GM12875 (cell line): ENCODE measurements at regions not wholly inside any gene's neighbourhood (a gene's known extent, or its start where the extent isn't known, plus 50 kb on each side); places are given as distances from the start of the nearest gene placed in this dataset.
A peak's percentile ranks its signal among the peaks of the same experiment; 100 is the strongest.
"Not testable (repeated sequence)": the region's sequence is repeated elsewhere in the genome, so short reads cannot be mapped to it uniquely, and the experiment has no call there.

Experiments used
- H3K4me3 ChIP-seq: one replicate; pipeline ENCODE4 v1.5.1; 2011; ENCODE audit warnings: low read depth, low read length, control low read depth
- CTCF ChIP-seq: IDR thresholded peaks from 2 replicates; pipeline ENCODE4 v1.5.1; 2011; ENCODE audit warnings: low read depth, mild to moderate bottlenecking, control low read depth, inconsistent platforms, low read length, moderate library complexity, borderline replicate concordance; ENCODE audit not compliant: insufficient read depth

DNA sequence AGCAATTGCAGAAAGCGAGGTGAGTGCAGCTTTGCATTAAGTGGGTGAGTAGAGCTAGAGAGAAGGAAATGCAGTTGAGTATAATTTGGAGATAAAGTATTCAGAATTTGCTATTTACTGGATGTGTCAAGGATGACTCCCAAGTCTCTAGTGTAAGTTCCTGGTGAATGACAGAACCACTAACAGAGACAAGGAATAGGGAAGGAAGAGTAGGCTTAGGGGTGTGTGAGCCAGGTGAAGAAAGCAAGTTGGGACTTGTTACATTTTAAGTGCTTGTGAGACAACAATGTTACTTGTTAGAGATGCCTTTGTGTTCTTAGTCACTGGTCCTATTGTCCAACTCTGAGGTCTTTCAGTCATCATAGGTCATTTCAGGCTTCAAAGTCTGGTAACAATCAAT is 70.8 kb downstream of the TBC1D26 start:
- not testable (repeated sequence) for H3K4me3 ChIP-seq

DNA sequence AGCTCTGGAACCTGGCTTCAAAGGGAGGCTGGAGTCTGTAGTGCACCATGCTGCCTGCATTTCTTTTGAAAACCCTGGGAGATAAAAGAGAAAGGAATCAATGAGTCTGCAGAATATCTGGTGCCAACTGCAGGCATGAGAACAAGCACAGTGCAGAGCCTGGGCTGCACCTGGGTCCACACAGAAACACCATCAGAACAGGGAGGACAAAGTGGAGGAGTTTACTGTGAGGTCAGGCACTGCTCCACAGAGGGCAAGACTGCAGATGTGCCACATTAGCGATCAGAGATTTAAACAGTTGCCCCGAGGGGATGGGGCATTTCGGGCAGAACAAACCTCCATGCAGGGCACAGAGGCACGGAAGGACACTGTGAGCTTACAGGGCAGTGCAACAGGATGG is 74.7 kb downstream of the TBC1D26 start:
- H3K4me3 ChIP-seq, result not testable (repeated sequence)

GRCh38 chr17:15813388-15813787 is 81.3 kb downstream of the TBC1D26 start:
- H3K4me3 ChIP-seq, result not testable (repeated sequence)

GRCh38 chr17:15814003-15814402 is 81.9 kb downstream of the TBC1D26 start:
- not testable (repeated sequence) for H3K4me3 ChIP-seq

- H3K4me3 ChIP-seq, result not testable (repeated sequence)
These were observed 85.8 kb downstream of the TBC1D26 start for GRCh38 chr17:15817861-15818260.

- H3K4me3 ChIP-seq, result not testable (repeated sequence)
These were observed 90.2 kb downstream of the TBC1D26 start for GRCh38 chr17:15822280-15822679.

DNA sequence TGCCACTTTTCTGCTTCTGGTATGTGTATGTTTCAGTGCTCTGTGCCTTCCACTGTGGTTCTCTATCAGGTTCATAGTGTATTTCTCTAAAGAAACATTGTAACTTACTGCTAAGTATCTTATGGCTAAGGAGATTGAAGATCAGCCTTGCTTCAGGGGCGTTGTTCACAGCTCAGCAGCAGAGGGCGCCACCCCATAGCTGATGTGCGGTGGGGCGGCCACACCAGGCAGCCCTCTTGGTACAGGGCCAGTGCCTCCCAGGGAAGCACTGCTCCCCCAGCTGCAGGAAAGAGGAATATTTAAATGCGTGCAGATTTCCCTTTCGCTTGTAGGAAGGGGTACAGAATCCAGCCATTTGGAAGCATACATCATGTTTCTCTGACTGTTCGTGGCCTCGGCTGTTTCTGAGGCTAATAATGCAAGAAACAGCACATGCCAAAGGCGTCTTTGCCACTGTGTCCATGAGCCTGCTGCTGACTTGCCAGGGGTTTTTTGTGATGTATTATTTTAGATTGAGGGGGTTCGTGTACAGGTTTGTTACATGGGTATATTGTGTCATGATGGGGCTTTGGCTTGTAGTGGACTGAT is 96.7 kb downstream of the TBC1D26 start:
- TF ChIP-seq CTCF, result peak; percentile 70
- not testable (repeated sequence) for H3K4me3 ChIP-seq

GRCh38 chr17:15830221-15830620 is 98.1 kb downstream of the TBC1D26 start:
- H3K4me3 ChIP-seq, result not testable (repeated sequence)

- H3K4me3 ChIP-seq, result not testable (repeated sequence)
These were observed 99.1 kb downstream of the TBC1D26 start for GRCh38 chr17:15831182-15831581.

- not testable (repeated sequence) for H3K4me3 ChIP-seq
These were observed 100.9 kb downstream of the TBC1D26 start for GRCh38 chr17:15832921-15833480.

DNA sequence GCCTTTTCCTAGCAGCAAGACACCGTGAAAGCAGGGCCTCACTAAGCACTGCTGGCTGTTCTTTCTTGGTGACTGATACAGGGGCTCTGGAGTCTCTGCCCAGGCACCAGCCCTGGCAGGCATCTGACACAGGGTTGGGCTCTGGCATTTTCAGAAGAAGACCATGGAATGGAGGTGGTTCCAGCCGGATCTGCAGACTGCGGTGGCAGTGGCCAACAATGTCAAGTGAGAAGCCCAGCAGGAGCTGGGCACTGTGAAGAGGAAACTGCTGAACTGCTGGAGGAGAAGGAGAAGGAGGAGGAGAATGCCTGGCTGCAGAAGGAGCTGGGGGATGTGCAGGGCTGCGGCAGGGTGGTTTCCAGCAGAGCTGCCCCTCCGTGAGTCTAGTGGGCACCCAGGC is 101.8 kb downstream of the TBC1D26 start:
- H3K4me3 ChIP-seq, result not testable (repeated sequence)

- not testable (repeated sequence) for H3K4me3 ChIP-seq
These were observed 103.4 kb downstream of the TBC1D26 start for GRCh38 chr17:15835481-15835880.

DNA sequence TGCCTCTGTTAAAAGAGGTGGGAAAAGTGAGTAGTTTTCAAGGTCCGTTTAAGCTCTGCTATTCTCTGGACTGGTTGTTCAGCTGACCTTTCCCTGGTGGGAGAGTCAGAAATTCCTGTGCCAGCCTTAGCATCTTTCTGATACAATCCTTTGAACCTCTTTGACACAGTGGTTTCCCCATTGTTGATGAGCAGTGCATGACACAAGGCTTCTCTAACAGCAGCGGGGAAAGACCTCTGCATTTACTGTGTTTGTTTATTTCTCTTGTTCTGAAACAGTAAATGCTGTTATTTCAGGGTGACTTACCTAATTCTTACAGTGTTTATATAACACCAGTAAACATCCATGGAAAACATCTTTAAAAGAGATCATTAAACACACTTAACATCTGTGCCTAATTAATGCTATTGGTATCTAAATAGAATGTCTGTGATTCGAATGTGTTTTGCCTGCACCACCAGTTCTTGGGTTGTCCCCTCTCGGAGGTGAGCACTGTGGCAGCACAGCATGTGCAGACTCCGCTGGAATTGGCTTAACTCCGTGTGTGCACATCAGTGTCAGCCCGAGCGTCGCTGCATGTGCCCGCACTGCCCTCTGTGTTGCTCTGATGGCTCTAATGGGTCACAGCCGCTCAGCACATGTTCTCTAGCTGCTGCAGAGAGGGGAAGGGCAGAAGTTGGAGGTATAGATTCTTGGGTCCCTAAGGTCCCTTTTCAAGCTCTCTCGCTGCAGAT is 104.3 kb downstream of the TBC1D26 start:
- H3K4me3 ChIP-seq, result not testable (repeated sequence)

DNA sequence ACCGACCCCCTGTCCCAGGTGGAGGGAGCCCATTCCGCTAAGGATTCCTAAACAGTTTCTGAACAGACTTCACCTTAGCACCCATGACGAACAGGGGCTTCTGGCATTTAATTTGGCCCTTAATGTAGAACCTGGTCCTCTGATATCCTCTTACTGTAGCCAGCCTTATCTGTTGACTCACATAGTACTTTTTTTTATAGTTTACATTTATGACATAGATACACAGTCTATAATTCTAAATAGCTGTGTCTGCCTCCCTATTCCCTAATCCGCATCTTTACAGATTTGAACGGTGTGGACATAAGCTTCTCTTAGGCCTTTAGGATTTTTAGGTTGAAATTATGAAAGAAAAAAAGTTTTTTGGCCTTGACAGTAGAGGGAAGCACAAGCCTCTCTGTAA is 104.9 kb downstream of the TBC1D26 start:
- H3K4me3 ChIP-seq, result not testable (repeated sequence)

DNA sequence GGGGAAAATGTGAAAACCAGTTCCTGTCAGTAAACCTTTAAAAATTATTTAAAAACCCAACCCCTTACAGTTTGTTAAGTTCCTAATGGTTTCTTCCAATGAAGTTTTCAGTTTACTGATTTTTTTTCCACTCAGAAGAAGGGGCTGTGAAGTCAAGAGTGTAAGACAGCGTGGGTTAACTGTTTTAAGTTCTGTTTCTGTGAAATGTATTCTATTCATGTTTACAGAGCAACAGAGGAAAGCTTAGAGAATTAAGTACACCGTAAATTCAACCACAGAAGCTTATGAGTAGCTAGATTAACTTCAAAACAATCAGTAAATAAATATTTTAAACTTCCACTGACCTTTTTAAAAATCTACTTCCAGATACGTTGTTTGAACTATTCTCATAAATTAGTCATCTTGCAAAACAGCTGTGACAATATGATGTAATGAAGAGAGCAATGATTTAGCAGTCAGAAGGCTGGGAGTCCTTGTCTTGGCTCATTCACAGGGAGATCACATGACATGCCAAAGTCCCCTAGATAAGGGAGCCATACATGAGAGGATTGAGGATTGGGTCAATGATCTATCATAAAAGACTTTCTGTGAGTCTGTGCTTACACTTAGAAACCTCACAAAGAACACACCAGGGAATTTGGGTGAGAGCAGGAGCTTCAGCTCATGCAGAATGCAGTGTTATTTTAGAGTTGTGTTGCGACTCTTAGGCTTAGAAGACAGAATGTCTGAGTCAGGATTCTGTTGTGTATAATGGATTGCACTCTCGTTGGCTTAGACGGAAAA is 97.3 kb upstream of the ADORA2B start:
- not testable (repeated sequence) for H3K4me3 ChIP-seq
